ENCODE measurements at regions not wholly inside any gene's neighbourhood (a gene's known extent, or its start where the extent isn't known, plus 50 kb on each side); places are given as distances from the start of the nearest gene placed in this dataset.

DNA sequence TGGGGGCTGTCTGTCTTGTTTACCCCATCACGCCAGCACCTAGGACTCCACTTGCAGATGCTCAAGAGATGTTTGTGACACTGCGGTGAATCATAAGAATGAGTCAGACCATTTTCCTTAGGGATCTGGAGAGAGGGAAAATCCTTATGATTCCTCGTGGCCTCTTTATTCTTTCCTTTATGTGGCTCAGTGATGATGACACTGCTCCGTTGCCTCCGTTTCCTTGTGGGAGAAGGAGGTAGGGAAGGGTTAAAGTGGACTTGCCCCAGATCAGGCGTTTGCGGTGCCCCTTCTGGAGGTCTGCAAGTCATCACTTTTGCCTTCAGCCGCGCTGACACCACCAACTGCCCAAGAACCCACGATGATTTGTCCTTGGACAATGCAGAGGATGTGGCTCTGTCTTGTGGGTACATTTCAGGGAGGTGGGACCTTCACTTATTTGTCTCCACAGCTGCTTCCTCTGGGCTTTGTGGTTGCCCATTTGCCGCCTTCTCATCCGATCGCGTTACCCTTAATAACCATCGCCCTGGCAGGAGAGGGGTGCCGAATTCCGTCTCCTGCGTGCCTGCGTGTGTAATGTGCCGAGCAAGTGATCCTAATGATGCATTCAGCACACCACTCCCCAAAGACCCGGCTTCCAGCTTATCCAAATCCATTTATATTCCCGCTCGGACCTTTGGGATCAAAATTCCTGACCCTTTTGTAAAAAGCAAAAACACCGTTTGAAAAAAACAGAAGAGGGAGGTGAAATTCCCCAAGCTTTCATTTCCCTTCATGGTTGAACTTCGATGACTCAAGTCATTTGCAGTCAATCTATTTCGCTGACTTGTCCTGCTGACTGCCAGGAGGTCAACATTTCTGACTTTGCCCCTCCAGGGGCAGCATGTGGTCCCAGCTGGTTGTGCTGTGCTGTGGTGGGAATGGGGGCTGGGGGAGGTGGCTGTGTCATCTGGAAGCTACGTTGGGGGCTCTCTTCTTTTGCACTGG lies 87.2 kb upstream of the IRX3 start:
- DNase-seq (ENCODE audit: low read depth, low spot score): peak; percentile 56

- peak; percentile 23 for DNase-seq (ENCODE audit: low read depth, low spot score)
Observed at GRCh38 chr16:54370278-54371040, 83.9 kb upstream of the IRX3 start.

GRCh38 chr16:54369861-54370260 lies 83.3 kb upstream of the IRX3 start:
- no peak for DNase-seq (ENCODE audit: low read depth, low spot score)

DNA sequence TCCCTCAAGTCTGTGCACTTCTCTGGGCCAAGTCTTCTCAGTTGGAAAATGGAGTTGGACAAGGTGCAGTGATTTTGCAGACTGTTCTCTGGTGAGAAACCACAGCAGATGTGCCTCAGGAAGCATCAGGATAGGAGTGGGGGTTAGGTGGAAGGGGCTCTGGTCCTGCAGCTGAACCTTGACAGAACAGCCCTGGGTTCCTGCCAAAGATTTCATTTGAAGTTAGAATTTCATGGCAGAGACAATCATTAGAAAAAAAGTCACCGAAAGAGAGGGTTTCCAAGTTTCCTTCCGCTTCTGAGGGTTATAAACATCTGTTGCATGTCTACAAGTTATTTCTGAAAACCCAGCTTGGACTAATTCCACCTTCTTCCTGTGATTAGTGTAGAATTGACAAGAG lies 80.4 kb upstream of the IRX3 start:
- no peak for DNase-seq (ENCODE audit: low read depth, low spot score)

- no peak for DNase-seq (ENCODE audit: low read depth, low spot score)
Observed at GRCh38 chr16:54365990-54366634, 79.5 kb upstream of the IRX3 start.

DNA sequence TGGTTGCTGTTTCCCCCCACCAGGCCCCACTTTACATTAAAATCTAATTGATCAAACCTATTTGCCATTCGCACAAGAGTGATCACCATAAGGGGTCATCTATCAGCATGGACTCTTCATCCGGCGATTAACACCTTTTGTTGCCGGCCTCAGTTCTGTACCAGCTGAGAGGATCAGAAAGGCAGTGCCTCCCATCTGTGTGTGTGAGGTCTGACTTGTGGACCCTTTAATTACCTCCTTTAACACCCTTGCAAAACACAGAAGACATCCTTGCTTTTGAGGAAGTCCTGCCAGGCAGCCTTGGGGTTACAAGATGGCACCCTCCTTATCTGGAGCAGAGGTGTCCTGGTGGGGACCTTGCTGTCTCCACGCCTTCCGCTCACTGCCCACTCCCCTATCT lies 77.2 kb upstream of the IRX3 start:
- no peak for DNase-seq (ENCODE audit: low read depth, low spot score)

DNA sequence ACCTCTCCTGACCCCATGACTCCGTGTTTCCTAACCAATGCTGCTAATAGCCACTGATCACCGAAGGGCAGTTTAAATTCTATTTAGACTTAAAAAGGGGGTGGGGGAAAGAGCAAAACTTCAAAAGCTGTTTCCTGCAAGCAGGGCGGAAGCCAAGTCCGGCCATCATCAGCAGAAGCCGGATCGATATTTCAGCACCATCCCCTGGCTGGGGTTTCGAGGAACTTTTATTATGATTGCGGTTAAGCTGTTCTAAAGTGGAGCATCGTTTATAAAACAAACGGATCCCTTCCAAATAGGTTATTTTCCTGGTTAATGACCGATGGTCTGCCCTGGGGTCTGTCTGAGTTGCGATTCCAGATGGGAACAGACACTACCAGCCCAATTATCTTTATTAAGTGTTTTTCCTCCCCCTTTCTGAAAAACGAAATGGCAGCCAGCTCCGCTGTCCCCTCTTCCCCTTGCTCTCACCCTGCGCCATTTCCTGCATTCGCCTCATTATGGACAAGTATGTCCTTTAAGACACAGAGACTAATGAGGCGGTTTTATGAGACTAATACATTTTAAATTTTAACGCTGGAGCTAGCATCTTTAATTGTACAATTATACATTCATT lies 76.1 kb upstream of the IRX3 start:
- no peak for DNase-seq (ENCODE audit: low read depth, low spot score)

DNA sequence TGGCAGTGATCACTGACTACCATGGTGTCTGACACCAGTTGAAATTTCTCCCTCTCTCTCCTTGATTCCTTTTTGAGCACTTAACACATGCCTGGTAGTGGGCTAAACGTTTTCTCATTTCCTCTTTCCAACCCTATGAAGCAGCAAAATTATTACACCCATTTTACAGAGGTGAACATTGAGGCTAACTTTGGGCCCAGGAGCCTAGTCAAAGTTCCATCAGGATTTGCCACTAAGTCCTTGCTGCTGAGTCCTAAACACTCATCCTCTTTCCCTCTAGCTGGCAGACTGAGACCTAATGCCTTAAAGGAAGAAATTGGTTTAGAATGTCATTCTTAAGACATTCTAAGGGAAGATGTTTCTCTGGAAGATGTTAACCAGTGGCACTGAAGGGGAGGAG lies 74.7 kb upstream of the IRX3 start:
- no peak for DNase-seq (ENCODE audit: low read depth, low spot score)

GRCh38 chr16:54360681-54361080 lies 74.1 kb upstream of the IRX3 start:
- DNase-seq (ENCODE audit: low read depth, low spot score): no peak

- no peak for DNase-seq (ENCODE audit: low read depth, low spot score)
Observed at GRCh38 chr16:54359555-54359954, 73.0 kb upstream of the IRX3 start.

DNA sequence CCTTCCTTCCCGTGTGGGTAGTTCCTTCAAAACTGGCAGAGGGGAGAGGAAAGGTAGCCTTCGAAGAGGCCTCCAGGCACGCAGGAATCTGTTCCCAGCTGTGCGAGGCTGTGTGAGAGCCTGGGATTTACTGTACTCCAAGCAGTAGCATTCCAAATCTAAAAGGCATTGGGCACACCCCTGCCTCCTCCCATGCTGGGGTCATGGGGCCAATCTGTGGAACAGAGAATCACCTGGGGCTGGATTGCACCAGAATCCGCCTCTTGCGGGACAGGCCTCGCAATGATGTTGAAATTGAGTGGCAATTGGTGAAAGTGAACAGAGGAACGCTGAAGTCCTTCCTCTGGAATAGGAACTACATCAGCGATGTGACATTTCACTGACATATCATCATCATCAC lies 72.5 kb upstream of the IRX3 start:
- DNase-seq (ENCODE audit: low read depth, low spot score): no peak

DNA sequence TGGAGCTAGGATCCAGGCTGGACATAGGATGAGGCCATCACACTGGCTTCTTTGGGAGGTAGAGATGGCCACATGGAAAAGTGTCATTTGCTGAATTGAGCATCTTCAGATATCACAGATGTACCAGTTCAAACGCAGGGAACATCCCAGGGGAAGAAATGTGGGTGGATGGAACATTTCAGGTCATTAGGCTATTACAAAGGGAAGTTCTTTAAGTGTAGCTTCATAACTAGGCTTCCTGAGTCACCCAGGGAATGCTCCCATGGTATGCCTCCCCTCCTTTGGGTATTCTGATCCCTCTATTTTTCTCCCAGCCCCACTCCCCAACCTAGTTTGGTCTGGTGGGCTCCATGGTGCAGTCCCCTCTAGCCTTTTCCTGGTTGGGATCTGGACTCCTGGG lies 69.8 kb upstream of the IRX3 start:
- no peak for DNase-seq (ENCODE audit: low read depth, low spot score)

DNA sequence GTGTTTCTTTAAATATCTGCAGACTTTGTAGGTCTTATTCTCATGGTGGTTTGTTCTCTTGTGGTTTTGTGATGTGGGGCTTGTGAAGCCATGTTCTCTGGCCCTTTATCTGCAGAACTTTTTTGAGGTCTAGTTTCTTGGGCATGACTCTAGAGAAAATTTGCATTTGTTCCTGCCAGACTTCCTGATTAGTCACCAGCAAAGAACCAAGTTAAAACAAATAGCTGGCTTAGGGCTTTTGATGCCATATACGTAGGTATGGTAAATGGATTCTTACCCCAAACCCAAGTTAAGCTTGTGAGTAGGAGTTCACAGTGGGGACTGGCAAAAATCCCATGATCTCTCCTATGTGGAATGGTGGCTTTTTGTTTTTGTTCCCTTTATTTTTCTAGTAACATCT lies 68.7 kb upstream of the IRX3 start:
- DNase-seq (ENCODE audit: low read depth, low spot score): peak; percentile 92

GRCh38 chr16:54353097-54353496 lies 66.5 kb upstream of the IRX3 start:
- no peak for DNase-seq (ENCODE audit: low read depth, low spot score)

- DNase-seq (ENCODE audit: low read depth, low spot score): peak; percentile 51
Observed at GRCh38 chr16:54351171-54351570, 64.6 kb upstream of the IRX3 start.

- DNase-seq (ENCODE audit: low read depth, low spot score): no peak
Observed at GRCh38 chr16:54347961-54348360, 61.4 kb upstream of the IRX3 start.

DNA sequence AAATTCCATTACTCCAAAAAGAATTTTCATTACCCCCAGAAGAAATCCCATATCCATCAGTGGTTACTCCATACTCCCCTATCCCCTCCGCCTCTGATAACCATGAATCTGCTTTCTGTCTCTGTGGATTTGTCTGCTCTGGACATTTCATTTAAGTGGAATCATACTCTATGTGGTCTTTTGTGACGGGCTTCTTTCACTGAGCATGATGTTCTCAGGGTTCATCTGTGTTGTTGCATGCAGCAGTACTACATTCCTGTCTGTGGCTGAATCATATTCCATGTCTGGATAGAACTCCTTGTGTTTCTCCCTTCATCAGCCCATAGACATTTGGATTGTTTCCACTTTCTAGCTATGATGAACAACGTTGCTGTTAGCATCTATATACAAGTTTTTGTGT lies 59.5 kb upstream of the IRX3 start:
- no peak for DNase-seq (ENCODE audit: low read depth, low spot score)

GRCh38 chr16:54344646-54345630 lies 58.4 kb upstream of the IRX3 start:
- DNase-seq (ENCODE audit: low read depth, low spot score): no peak

DNA sequence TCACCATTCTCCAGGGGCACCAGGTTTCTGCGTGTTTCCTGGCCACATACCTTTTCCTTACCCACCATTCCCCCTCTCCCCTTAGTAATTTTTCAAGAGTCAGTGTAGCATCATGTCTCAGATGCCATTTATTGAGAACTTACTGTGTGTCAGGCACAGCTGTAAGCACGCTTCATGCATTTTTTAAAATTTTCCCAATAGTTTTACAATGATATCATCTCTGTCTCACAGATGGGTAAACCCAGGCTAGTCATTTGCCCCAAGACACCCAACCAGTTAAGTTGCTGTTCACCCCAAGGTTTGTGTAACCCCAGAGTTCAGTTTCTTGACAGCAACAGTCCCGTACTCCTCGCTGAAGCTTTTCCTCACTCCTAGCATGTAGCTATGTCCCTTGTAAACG lies 56.4 kb upstream of the IRX3 start:
- no peak for DNase-seq (ENCODE audit: low read depth, low spot score)

GRCh38 chr16:54341892-54342776 lies 55.5 kb upstream of the IRX3 start:
- DNase-seq (ENCODE audit: low read depth, low spot score): no peak
